WERI-Rb-1 (cell line): ENCODE measurements at regions not wholly inside any gene's neighbourhood (a gene's known extent, or its start where the extent isn't known, plus 50 kb on each side); places are given as distances from the start of the nearest gene placed in this dataset.

ENCODE experiments used
- DNase-seq: peaks from one replicate; pipeline ENCODE4 v3.0.0-alpha.2; 2020
- H3K27ac ChIP-seq: fragments of 250-450 bp; sonication (Bioruptor Pico); 2 replicates; pipeline ENCODE4 v1.5.1; 2020; ENCODE audit warnings: mild to moderate bottlenecking, moderate library complexity
- H3K27me3 ChIP-seq: fragments of 250-450 bp; sonication (Bioruptor Pico); 2 replicates; pipeline ENCODE4 v1.5.1; 2021; ENCODE audit warnings: mild to moderate bottlenecking, low read depth, moderate library complexity; ENCODE audit not compliant: insufficient read depth, severe bottlenecking
- H3K36me3 ChIP-seq: fragments of 250-450 bp; sonication (Bioruptor Pico); 2 replicates; pipeline ENCODE4 v1.5.1; 2020; ENCODE audit warnings: mild to moderate bottlenecking, moderate library complexity
- H3K4me3 ChIP-seq: 2 replicates; pipeline ENCODE4 v1.5.1; 2011; ENCODE audit warnings: low read depth, mild to moderate bottlenecking, control low read depth, low read length
- H3K9me3 ChIP-seq: fragments of 250-450 bp; sonication (Bioruptor Pico); 2 replicates; pipeline ENCODE4 v1.5.1; 2021; ENCODE audit warnings: mild to moderate bottlenecking, moderate library complexity; ENCODE audit not compliant: severe bottlenecking
- CTCF ChIP-seq: IDR thresholded peaks from 2 replicates; pipeline ENCODE4 v1.5.1; 2011; ENCODE audit warnings: low read depth, mild to moderate bottlenecking, control low read depth, inconsistent platforms, low read length

GRCh38 chr4:82057990-82058544 is 315.7 kb downstream of the HNRNPD start:
- no peak for TF ChIP-seq CTCF
- Histone ChIP-seq H3K27ac (no peak overlapping the region), H3K27me3 (no peaks in the 10 kb centered on the region), H3K4me3 (no peak overlapping the region), H3K9me3 (no peaks in the 10 kb centered on the region), H3K36me3 (no peaks in the 10 kb centered on the region)
- DNase-seq, result no peak

GRCh38 chr4:82055156-82055555 is 318.6 kb downstream of the HNRNPD start:
- H3K9me3 ChIP-seq, result no peaks in the 10 kb centered on the region
- no peak overlapping the region for H3K27ac ChIP-seq
- H3K36me3 ChIP-seq, result no peaks in the 10 kb centered on the region
- DNase-seq, result no peak
- no peaks in the 10 kb centered on the region for H3K27me3 ChIP-seq
- no peak overlapping the region for H3K4me3 ChIP-seq
- TF ChIP-seq CTCF, result no peak

GRCh38 chr4:82053396-82053795 is 320.4 kb downstream of the HNRNPD start:
- no peak for TF ChIP-seq CTCF
- H3K36me3 ChIP-seq, result no peaks in the 10 kb centered on the region
- no peaks in the 10 kb centered on the region for H3K27me3 ChIP-seq
- DNase-seq, result no peak
- H3K4me3 ChIP-seq, result no peak overlapping the region
- H3K27ac ChIP-seq, result no peak overlapping the region
- H3K9me3 ChIP-seq, result no peaks in the 10 kb centered on the region

GRCh38 chr4:82050796-82051195 is 323.0 kb downstream of the HNRNPD start:
- H3K36me3 ChIP-seq, result no peaks in the 10 kb centered on the region
- DNase-seq, result no peak
- TF ChIP-seq CTCF, result no peak
- no peaks in the 10 kb centered on the region for H3K9me3 ChIP-seq
- no peak overlapping the region for H3K4me3 ChIP-seq
- no peak overlapping the region for H3K27ac ChIP-seq
- no peaks in the 10 kb centered on the region for H3K27me3 ChIP-seq

GRCh38 chr4:82049294-82049693 is 324.5 kb downstream of the HNRNPD start:
- Histone ChIP-seq H3K36me3 (no peaks in the 10 kb centered on the region; the same call in 1 of the 2 replicates), H3K27me3 (no peaks in the 10 kb centered on the region), H3K27ac (no peak overlapping the region), H3K9me3 (no peaks in the 10 kb centered on the region), H3K4me3 (no peak overlapping the region)
- no peak for TF ChIP-seq CTCF
- DNase-seq, result no peak

- no peak for DNase-seq
- Histone ChIP-seq H3K36me3 (no peaks in the 10 kb centered on the region; the same call in 1 of the 2 replicates), H3K9me3 (no peaks in the 10 kb centered on the region), H3K4me3 (no peak overlapping the region), H3K27me3 (no peaks in the 10 kb centered on the region), H3K27ac (no peak overlapping the region)
- no peak for TF ChIP-seq CTCF
These were observed 326.1 kb downstream of the HNRNPD start for GRCh38 chr4:82047731-82048130.
